SK-N-MC (cell line): ENCODE measurements at regions not wholly inside any gene's neighbourhood (a gene's known extent, or its start where the extent isn't known, plus 50 kb on each side); places are given as distances from the start of the nearest gene placed in this dataset.
"Not testable (repeated sequence)": the region's sequence is repeated elsewhere in the genome, so short reads cannot be mapped to it uniquely, and the experiment has no call there.

Source experiments
- DNase-seq: peaks from one replicate; pipeline ENCODE4 v3.0.0-alpha.2; 2011; ENCODE audit warnings: low read depth, low spot score
- H3K27ac ChIP-seq: fragments of 200-600 bp; sonication (generic); 2 replicates; pipeline ENCODE4 v1.5.1; 2016; ENCODE audit warnings: mixed run types
- H3K36me3 ChIP-seq: fragments of 200-600 bp; sonication (generic); 2 replicates; pipeline ENCODE4 v1.6.1; 2017; ENCODE audit warnings: antibody characterized with exemption, low read length, mixed read lengths; ENCODE audit not compliant: insufficient read depth
- H3K4me3 ChIP-seq: fragments of 200-600 bp; sonication (generic); 2 replicates; pipeline ENCODE4 v1.5.1; 2016
- H3K9ac ChIP-seq: fragments of 200-600 bp; sonication (generic); 2 replicates; pipeline ENCODE4 v1.8.0; 2017; ENCODE audit warnings: mixed run types, mixed read lengths; ENCODE audit not compliant: insufficient read length
- H3K9me3 ChIP-seq: fragments of 200-600 bp; sonication (generic); 2 replicates; pipeline ENCODE4 v1.6.1; 2017; ENCODE audit warnings: low read depth, mild to moderate bottlenecking, antibody characterized with exemption, low read length, moderate library complexity, mixed read lengths
- EZH2 ChIP-seq: fragments of 200-600 bp; sonication (generic); IDR thresholded peaks from one replicate; pipeline ENCODE4 v1.6.1; 2017; ENCODE audit warnings: antibody characterized with exemption
- FOXP2 ChIP-seq: optimal IDR thresholded peaks from 2 replicates; pipeline ENCODE3; 2011; ENCODE audit warnings: mild to moderate bottlenecking, moderate library complexity; ENCODE audit not compliant: insufficient read depth; ENCODE audit errors: extremely low read length, control extremely low read depth
- POLR2AphosphoS5 ChIP-seq: IDR thresholded peaks from 2 replicates; pipeline ENCODE4 v1.6.1; 2012; ENCODE audit warnings: mild to moderate bottlenecking, low read depth, low read length, borderline replicate concordance

DNA sequence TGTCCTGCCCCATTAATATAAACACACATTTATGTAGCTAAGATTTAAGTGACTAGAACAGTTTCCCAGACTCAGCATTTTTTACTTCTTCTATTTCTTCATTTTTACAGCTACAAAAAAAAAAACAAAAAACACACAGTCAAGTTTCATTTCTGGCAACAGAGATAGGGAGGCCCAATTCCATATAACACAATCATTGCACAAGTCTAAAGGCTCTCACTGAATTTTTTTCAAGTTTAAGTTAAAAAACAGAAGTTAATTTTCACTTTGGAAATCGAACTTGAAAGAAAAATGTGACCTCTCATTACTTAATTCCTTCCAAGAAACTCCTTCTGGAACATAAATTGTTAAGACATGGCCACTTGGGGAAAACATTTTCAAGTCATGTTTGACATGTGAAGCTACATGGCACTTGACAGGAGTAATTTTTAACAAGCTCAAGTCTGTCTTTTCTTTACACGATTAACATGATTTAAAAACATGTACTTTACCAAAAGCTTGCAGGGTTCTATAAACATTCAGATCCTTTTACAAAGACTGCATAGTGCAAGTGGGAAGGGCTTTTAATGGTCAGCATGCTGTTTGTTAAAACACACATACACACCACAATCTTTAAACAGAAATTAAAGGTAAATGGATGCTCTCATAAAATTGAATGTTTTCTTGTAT lies 100.1 kb upstream of the CCDC28A start:
- peak overlapping the region; percentile 69 for H3K9ac ChIP-seq
- H3K9me3 ChIP-seq, result no peaks in the 10 kb centered on the region
- H3K36me3 ChIP-seq, result no peaks in the 10 kb centered on the region
- peak; percentile 28 for DNase-seq
- peak overlapping the region; percentile 90 for H3K27ac ChIP-seq
- TF ChIP-seq POLR2AphosphoS5 (no peak), FOXP2 (no peak), EZH2 (no peak)
- peak overlapping the region; percentile 68 for H3K4me3 ChIP-seq

GRCh38 chr6:138674444-138674843 lies 99.1 kb upstream of the CCDC28A start:
- not testable (repeated sequence) for H3K36me3 ChIP-seq, H3K27ac ChIP-seq, H3K4me3 ChIP-seq, H3K9me3 ChIP-seq, DNase-seq, H3K9ac ChIP-seq

DNA sequence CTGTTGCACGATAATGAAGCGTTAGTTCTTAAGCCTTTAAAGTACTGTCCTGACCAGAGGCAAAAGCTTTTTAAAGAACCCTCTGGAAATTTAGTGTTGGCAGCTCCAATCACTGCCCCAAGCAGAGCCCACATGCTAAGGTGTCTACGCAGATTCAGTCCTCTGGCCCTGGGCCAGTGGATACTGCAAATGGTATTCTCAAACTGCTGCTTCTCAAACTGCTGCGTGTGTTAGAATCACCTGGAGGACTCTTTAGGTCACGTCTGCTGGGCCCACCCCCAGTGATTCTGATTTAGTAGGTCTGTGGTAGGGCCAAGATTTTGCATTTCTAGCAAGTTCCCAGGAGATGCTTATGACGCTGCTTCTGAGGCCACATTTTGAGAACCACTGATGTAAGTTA lies 96.0 kb upstream of the CCDC28A start:
- TF ChIP-seq FOXP2 (no peak), POLR2AphosphoS5 (no peak), EZH2 (no peak)
- Histone ChIP-seq H3K27ac (peak overlapping the region; percentile 48; the same call in 1 of the 2 replicates), H3K4me3 (no peak overlapping the region), H3K36me3 (no peaks in the 10 kb centered on the region), H3K9me3 (no peaks in the 10 kb centered on the region), H3K9ac (no peak overlapping the region)
- no peak for DNase-seq

DNA sequence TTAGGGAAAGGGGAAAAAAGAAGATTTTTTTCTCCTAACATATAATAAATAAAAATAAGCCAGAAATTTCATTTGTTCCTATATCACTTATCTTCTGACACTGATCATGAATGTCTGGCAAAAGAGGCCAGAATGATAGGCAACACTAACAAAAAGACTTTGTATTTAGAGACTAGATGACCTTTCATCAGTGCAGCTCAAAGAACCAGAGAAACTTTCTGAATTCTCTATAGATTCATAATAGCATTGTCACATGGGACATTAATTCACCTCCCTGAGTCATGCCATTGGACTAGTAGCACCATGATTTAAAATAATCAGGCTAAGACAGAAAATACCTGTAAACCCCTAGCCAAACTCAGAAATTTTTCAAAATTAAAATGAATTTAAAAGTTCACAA lies 95.4 kb upstream of the CCDC28A start:
- DNase-seq, result no peak
- TF ChIP-seq FOXP2 (no peak), POLR2AphosphoS5 (no peak), EZH2 (no peak)
- Histone ChIP-seq H3K4me3 (no peak overlapping the region), H3K9ac (no peak overlapping the region), H3K36me3 (no peaks in the 10 kb centered on the region), H3K9me3 (no peaks in the 10 kb centered on the region), H3K27ac (no peak overlapping the region)

GRCh38 chr6:138680085-138680484 lies 93.5 kb upstream of the CCDC28A start:
- H3K27ac ChIP-seq, result no peak overlapping the region
- no peak overlapping the region for H3K4me3 ChIP-seq
- TF ChIP-seq POLR2AphosphoS5 (no peak), EZH2 (no peak), FOXP2 (no peak)
- DNase-seq, result no peak
- H3K9ac ChIP-seq, result no peak overlapping the region
- 0 out of 2 replicates have a peak, but pooled peaks cover 2% of the 10 kb centered on the region for H3K36me3 ChIP-seq
- no peaks in the 10 kb centered on the region for H3K9me3 ChIP-seq

GRCh38 chr6:138681627-138682026 lies 91.9 kb upstream of the CCDC28A start:
- no peaks in the 10 kb centered on the region for H3K9me3 ChIP-seq
- no peak overlapping the region for H3K9ac ChIP-seq
- no peak overlapping the region for H3K4me3 ChIP-seq
- H3K27ac ChIP-seq, result no peak overlapping the region
- H3K36me3 ChIP-seq, result 0 out of 2 replicates have a peak, but pooled peaks cover 2% of the 10 kb centered on the region
- DNase-seq, result no peak
- no peak for TF ChIP-seq FOXP2
- no peak for TF ChIP-seq EZH2
- TF ChIP-seq POLR2AphosphoS5, result no peak

- no peak for TF ChIP-seq FOXP2
- TF ChIP-seq EZH2, result no peak
- TF ChIP-seq POLR2AphosphoS5, result no peak
- DNase-seq, result no peak
- H3K4me3 ChIP-seq, result no peak overlapping the region
- no peak overlapping the region for H3K9ac ChIP-seq
- no peaks in the 10 kb centered on the region for H3K9me3 ChIP-seq
- 0 out of 2 replicates have a peak, but pooled peaks cover 2% of the 10 kb centered on the region for H3K36me3 ChIP-seq
- H3K27ac ChIP-seq, result no peak overlapping the region
Observed at GRCh38 chr6:138682704-138683527, 90.7 kb upstream of the CCDC28A start.

- TF ChIP-seq POLR2AphosphoS5, result no peak
- TF ChIP-seq FOXP2, result no peak
- TF ChIP-seq EZH2, result no peak
- no peak overlapping the region for H3K4me3 ChIP-seq
- no peak for DNase-seq
- no peaks in the 10 kb centered on the region for H3K9me3 ChIP-seq
- H3K9ac ChIP-seq, result no peak overlapping the region
- H3K36me3 ChIP-seq, result peaks cover 9% of the 10 kb centered on the region; the same call in 1 of the 2 replicates
- H3K27ac ChIP-seq, result no peak overlapping the region
Observed at GRCh38 chr6:138685257-138685656, 88.3 kb upstream of the CCDC28A start.

GRCh38 chr6:138685781-138686180 lies 87.8 kb upstream of the CCDC28A start:
- peaks cover 13% of the 10 kb centered on the region for H3K36me3 ChIP-seq
- DNase-seq, result no peak

More at GRCh38 chr6:138685781-138686180, 87.8 kb upstream of the CCDC28A start:
- Histone ChIP-seq H3K27ac (no peak overlapping the region), H3K4me3 (no peak overlapping the region), H3K9ac (no peak overlapping the region), H3K9me3 (no peaks in the 10 kb centered on the region)
- TF ChIP-seq POLR2AphosphoS5 (no peak), FOXP2 (no peak), EZH2 (no peak)
